ENCODE measurements at regions not wholly inside any gene's neighbourhood (a gene's known extent, or its start where the extent isn't known, plus 50 kb on each side); places are given as distances from the start of the nearest gene placed in this dataset.

- Mint-ChIP-seq H3K27me3 (ENCODE audit: insufficient read depth) (peaks cover 1% of the 10 kb centered on the region), H3K27ac (no peak overlapping the region), H3K4me3 (no peak overlapping the region), H3K36me3 (ENCODE audit: low read depth) (no peaks in the 10 kb centered on the region; the same call in 1 of the 2 replicates), H3K9me3 (peaks cover 60% of the 10 kb centered on the region), H3K4me1 (ENCODE audit: low read depth) (no peaks in the 10 kb centered on the region)
- no peak for TF ChIP-seq CTCF (IDR thresholded peaks at IDR 0.05)
- no peak for DNase-seq
Observed at GRCh38 chr2:239660390-239661230, 259.8 kb upstream of the HDAC4 start.

- no peak for DNase-seq
- TF ChIP-seq CTCF (IDR thresholded peaks at IDR 0.05): no peak
- Mint-ChIP-seq H3K27me3 (ENCODE audit: insufficient read depth) (no peaks in the 10 kb centered on the region; the same call in none of the 2 replicates), H3K4me3 (no peak overlapping the region), H3K4me1 (ENCODE audit: low read depth) (no peaks in the 10 kb centered on the region), H3K27ac (no peak overlapping the region), H3K36me3 (ENCODE audit: low read depth) (no peaks in the 10 kb centered on the region; the same call in 1 of the 2 replicates), H3K9me3 (peaks cover 51% of the 10 kb centered on the region)
Observed at GRCh38 chr2:239657992-239658391, 257.2 kb upstream of the HDAC4 start.

- Mint-ChIP-seq H3K27ac (no peak overlapping the region), H3K4me3 (no peak overlapping the region), H3K9me3 (peaks cover 49% of the 10 kb centered on the region), H3K36me3 (ENCODE audit: low read depth) (no peaks in the 10 kb centered on the region; the same call in 1 of the 2 replicates), H3K27me3 (ENCODE audit: insufficient read depth) (no peaks in the 10 kb centered on the region; the same call in none of the 2 replicates), H3K4me1 (ENCODE audit: low read depth) (no peaks in the 10 kb centered on the region)
- no peak for TF ChIP-seq CTCF (IDR thresholded peaks at IDR 0.05)
- DNase-seq: no peak
Observed at GRCh38 chr2:239657236-239657635, 256.4 kb upstream of the HDAC4 start.

GRCh38 chr2:239654266-239654665 is 253.4 kb upstream of the HDAC4 start:
- Mint-ChIP-seq H3K36me3 (ENCODE audit: low read depth) (peaks cover 2% of the 10 kb centered on the region), H3K9me3 (peaks cover 45% of the 10 kb centered on the region), H3K4me3 (no peak overlapping the region), H3K27me3 (ENCODE audit: insufficient read depth) (no peaks in the 10 kb centered on the region; the same call in none of the 2 replicates), H3K4me1 (ENCODE audit: low read depth) (no peaks in the 10 kb centered on the region), H3K27ac (no peak overlapping the region)
- no peak for TF ChIP-seq CTCF (IDR thresholded peaks at IDR 0.05)
- no peak for DNase-seq

- Mint-ChIP-seq H3K9me3 (peaks cover 55% of the 10 kb centered on the region), H3K4me3 (no peak overlapping the region), H3K36me3 (ENCODE audit: low read depth) (peaks cover 6% of the 10 kb centered on the region; the same call in 1 of the 2 replicates), H3K4me1 (ENCODE audit: low read depth) (no peaks in the 10 kb centered on the region), H3K27me3 (ENCODE audit: insufficient read depth) (no peaks in the 10 kb centered on the region; the same call in 1 of the 2 replicates), H3K27ac (no peak overlapping the region)
- no peak for TF ChIP-seq CTCF (IDR thresholded peaks at IDR 0.05)
- DNase-seq: no peak
Observed at GRCh38 chr2:239651859-239652258, 251.0 kb upstream of the HDAC4 start.

Measured in HFFc6 (cell line).